T47D (cell line): ENCODE measurements at regions not wholly inside any gene's neighbourhood (a gene's known extent, or its start where the extent isn't known, plus 50 kb on each side); places are given as distances from the start of the nearest gene placed in this dataset.

Experiments used
- DNase-seq, 2 experiments: peaks; one replicate each; pipeline versions ENCODE4 v3.0.0 to v3.0.0-alpha.2; 2011 to 2012; ENCODE audit warnings: low read depth in 1 of 2, low spot score in 1 of 2
- JUND ChIP-seq: IDR thresholded peaks from 2 replicates; pipeline ENCODE4 v1.6.1; 2012; ENCODE audit warnings: low read depth
- in situ Hi-C: cut with HindIII; loops from 2 replicates; pipeline ENCODE4 v1.10.0; 2016; ENCODE audit warnings: low sequenced_read_pairs, low pct_unique_long_range_greater_than_20kb

- in situ Hi-C loops, result no loop called here
- no peak for DNase-seq
- TF ChIP-seq JUND, result no peak
Measured at GRCh38 chr5:56456002-56456401, 222.9 kb upstream of the ANKRD55 start.

GRCh38 chr5:56455417-56455816 lies 222.3 kb upstream of the ANKRD55 start:
- no peak for DNase-seq
- no peak for TF ChIP-seq JUND
- in situ Hi-C loops, result no loop called here

- DNase-seq, result peak in 1 of 2 experiments; percentile 88
- in situ Hi-C loops, result no loop called here
- TF ChIP-seq JUND, result no peak; the same call in 1 of the 2 replicates
Measured at GRCh38 chr5:56454219-56454862, 221.2 kb upstream of the ANKRD55 start.

GRCh38 chr5:56451742-56452141 lies 218.6 kb upstream of the ANKRD55 start:
- no peak for TF ChIP-seq JUND
- no peak for DNase-seq
- in situ Hi-C loops, result no loop called here

- in situ Hi-C loops, result no loop called here
- DNase-seq, result no peak
- TF ChIP-seq JUND, result no peak
Measured at GRCh38 chr5:56450766-56451165, 217.6 kb upstream of the ANKRD55 start.

- TF ChIP-seq JUND, result no peak
- in situ Hi-C loops, result no loop called here
- no peak for DNase-seq
Measured at GRCh38 chr5:56449071-56449640, 216.0 kb upstream of the ANKRD55 start.

- TF ChIP-seq JUND, result no peak
- DNase-seq, result no peak
Measured at GRCh38 chr5:56447656-56448055, 214.5 kb upstream of the ANKRD55 start.

GRCh38 chr5:56447232-56447631 lies 214.1 kb upstream of the ANKRD55 start:
- in situ Hi-C loops, result no loop called here
- DNase-seq, result no peak
- TF ChIP-seq JUND, result no peak

More at GRCh38 chr5:56447656-56448055, 214.5 kb upstream of the ANKRD55 start:
- in situ Hi-C loops, result no loop called here

- no peak for DNase-seq
- no peak for TF ChIP-seq JUND
- in situ Hi-C loops, result no loop called here
Measured at GRCh38 chr5:56446728-56447127, 213.6 kb upstream of the ANKRD55 start.

GRCh38 chr5:56443826-56444225 lies 210.7 kb upstream of the ANKRD55 start:
- in situ Hi-C loops, result no loop called here
- TF ChIP-seq JUND, result no peak
- DNase-seq, result no peak

GRCh38 chr5:56440871-56441740 lies 208.0 kb upstream of the ANKRD55 start:
- no peak for TF ChIP-seq JUND
- DNase-seq, result peak in 1 of 2 experiments; percentile 52
- in situ Hi-C loops, result no loop called here

GRCh38 chr5:56434986-56435385 lies 201.9 kb upstream of the ANKRD55 start:
- TF ChIP-seq JUND, result no peak
- DNase-seq, result no peak
- in situ Hi-C loops, result no loop called here

GRCh38 chr5:56433039-56433617 lies 200.0 kb upstream of the ANKRD55 start:
- no peak for DNase-seq
- in situ Hi-C loops, result no loop called here
- TF ChIP-seq JUND, result no peak
